HG03354 (cell line): ENCODE measurements at regions not wholly inside any gene's neighbourhood (a gene's known extent, or its start where the extent isn't known, plus 50 kb on each side); places are given as distances from the start of the nearest gene placed in this dataset.
"Not testable (repeated sequence)": the region's sequence is repeated elsewhere in the genome, so short reads cannot be mapped to it uniquely, and the experiment has no call there.

Experiments used
- ATAC-seq: cut with Tn5 transposase; IDR thresholded peaks from one replicate; pipeline ENCODE4 v1.9.1; 2021; ENCODE audit warnings: mild to moderate bottlenecking; ENCODE audit not compliant: unreplicated experiment, poor library complexity, severe bottlenecking

DNA sequence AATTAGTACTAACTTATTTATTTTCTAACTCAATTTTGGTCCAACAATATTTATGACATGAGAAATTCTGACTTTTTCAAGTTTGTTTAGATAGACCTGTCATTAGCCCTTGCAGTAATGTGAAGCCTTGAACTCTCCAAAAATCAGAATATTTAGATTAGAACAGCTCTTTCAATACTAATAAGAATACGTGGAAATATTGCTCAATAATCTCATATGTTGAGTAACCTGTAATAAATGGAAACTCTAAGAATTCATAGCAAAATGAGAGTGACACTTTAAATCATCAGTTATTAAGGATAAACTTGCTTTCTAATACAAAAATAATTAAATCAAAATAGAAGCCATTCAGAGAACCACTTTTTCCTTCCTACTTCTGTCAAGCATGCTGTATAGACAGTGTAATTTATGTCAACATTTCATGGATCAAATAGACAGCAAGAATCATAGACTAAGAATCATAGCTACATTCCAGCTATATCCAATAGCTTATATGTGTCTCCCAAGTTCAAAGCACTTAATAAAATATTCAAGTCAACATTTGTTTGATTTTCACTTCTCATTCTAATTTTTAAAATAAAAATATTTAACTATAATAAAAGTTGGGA lies 710.3 kb upstream of the SOX11 start:
- ATAC-seq = no peak

DNA sequence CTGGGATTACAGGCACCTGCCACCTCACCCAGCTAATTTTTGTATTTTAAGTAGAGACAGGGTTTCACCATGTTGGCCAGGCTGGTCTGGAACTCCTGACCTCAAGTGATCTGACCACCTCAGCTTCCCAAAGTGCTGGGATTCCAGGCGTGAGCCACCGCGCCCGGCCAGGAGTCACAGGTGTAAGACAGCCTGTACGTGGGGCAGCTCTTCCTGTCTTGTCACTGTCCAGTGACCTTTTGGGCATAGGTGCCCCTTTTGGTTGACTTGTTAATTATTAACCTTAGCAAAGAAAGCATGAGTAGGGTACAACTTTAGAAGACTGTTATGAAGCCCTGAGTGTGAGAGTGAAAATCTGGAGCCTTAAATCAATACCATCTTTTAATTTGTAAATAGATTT lies 703.7 kb upstream of the SOX11 start:
- ATAC-seq = not testable (repeated sequence)

GRCh38 chr2:4992226-4992625 lies 700.0 kb upstream of the SOX11 start:
- ATAC-seq = no peak

DNA sequence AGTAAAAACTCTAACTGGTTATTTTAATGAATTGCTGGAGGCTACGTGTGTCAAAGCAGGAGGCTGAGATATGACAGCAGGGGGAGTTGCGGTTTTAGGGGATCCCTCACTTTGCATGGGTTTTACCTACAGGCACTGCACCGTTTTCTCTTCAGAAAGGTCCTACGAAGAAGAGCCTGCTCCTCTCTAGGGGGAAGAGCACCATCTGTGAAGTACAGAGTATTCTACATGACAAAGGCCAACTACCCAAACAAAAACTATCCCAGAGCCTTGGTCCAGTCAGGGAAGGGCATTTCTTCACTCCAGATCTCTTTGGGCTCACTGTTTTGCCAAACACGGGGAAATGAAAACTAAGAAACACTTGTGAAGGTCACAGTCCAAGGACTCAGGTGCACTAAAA lies 696.7 kb upstream of the SOX11 start:
- no peak for ATAC-seq

GRCh38 chr2:5007596-5007995 lies 684.6 kb upstream of the SOX11 start:
- no peak for ATAC-seq

GRCh38 chr2:5019324-5019723 lies 672.9 kb upstream of the SOX11 start:
- no peak for ATAC-seq

DNA sequence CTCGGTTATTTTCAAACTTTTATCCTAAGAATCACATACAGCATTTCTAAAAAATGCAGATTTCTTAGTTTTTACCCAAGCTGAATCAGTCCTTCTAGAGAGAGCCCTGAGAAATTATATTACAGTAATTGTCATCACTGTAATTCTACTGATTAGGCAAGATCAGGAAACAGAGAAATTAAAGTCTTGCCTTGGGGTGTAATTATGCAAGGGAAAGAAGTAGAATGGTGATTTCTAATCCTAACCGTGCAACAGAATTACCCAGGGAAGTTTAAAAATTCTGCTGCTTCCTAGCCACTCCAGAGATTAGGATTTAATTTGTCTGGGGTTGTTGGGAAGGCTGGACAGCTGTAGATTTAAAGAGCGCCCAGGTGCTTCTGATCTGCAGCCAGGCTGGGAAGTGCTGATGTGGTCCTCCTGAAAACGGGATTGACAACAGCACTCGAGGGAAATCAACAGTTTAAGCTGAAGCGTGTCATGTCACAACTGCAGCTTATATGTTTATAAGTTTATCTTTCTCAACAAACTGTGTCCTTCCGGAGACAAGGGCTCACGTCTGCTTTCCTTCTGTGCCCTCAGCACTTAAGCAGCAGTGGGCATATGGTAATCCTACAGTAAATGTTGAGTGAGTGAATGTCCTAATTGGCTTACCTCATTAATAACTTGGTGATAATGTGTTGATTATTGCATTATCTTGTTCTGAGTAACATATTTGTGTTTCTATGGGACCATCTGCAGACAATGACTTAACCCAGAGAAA lies 671.9 kb upstream of the SOX11 start:
- ATAC-seq = no peak

- no peak for ATAC-seq
These were observed 671.0 kb upstream of the SOX11 start for GRCh38 chr2:5021136-5021535.

GRCh38 chr2:5022061-5022460 lies 670.1 kb upstream of the SOX11 start:
- ATAC-seq = no peak

- ATAC-seq = not testable (repeated sequence)
These were observed 669.2 kb upstream of the SOX11 start for GRCh38 chr2:5022708-5023635.

GRCh38 chr2:5026571-5027234 lies 665.5 kb upstream of the SOX11 start:
- ATAC-seq = no peak

DNA sequence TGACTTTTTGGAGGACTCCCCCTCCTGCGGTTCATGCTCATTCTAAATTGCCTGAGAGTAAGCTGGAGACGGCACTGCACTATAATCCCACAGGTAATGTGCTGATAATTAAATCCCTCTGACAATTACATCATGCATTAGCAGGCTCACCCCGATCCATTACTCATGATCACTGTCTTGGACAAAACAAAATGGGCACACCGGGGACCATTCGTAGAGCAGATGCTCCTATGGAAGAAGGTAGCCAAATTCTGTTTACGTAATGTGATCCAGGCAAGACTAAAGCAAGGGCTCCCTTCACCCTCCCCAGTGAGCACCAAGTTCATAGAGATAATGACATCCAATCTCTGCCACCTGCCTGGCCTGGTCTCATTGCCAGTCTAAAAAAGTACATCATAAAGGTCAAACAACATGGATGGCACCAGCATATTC lies 657.1 kb upstream of the SOX11 start:
- no peak for ATAC-seq

GRCh38 chr2:5036256-5036655 lies 655.9 kb upstream of the SOX11 start:
- no peak for ATAC-seq

DNA sequence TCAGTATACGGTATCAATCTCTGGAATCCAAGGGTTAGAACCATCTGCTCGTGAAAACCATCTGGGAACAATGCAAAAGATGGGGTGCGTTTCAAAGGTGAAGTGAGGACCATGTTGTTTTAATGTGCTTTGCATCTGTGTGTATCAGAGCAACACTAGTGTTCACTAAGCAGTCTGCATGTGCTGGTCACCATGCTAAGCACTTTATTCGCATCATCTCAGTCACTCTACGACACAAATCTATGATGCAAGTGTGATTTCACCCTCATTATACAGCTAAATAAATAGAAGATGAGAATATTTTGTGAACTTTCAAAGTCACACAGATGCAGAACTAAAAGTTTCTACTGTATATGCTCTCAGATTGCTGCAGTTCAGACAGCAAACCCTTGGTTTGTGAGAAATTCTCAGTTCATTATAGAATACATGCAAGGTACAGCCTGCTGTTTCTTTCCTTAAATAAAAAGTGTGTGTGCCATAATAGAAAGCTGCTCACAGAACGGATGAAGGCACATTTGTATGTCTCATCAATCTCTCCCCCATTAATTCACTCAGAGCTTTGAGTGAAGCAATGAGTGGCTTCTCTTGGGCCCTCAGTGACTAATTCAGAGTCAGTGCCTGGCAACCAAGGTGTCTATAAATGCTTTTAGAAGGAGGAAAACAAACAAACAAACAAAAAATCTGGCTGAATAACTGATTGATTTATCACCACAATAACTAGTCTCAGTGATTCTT lies 652.8 kb upstream of the SOX11 start:
- no peak for ATAC-seq

- ATAC-seq = no peak
These were observed 651.6 kb upstream of the SOX11 start for GRCh38 chr2:5040571-5040970.

GRCh38 chr2:5041501-5041900 lies 650.7 kb upstream of the SOX11 start:
- ATAC-seq = no peak

DNA sequence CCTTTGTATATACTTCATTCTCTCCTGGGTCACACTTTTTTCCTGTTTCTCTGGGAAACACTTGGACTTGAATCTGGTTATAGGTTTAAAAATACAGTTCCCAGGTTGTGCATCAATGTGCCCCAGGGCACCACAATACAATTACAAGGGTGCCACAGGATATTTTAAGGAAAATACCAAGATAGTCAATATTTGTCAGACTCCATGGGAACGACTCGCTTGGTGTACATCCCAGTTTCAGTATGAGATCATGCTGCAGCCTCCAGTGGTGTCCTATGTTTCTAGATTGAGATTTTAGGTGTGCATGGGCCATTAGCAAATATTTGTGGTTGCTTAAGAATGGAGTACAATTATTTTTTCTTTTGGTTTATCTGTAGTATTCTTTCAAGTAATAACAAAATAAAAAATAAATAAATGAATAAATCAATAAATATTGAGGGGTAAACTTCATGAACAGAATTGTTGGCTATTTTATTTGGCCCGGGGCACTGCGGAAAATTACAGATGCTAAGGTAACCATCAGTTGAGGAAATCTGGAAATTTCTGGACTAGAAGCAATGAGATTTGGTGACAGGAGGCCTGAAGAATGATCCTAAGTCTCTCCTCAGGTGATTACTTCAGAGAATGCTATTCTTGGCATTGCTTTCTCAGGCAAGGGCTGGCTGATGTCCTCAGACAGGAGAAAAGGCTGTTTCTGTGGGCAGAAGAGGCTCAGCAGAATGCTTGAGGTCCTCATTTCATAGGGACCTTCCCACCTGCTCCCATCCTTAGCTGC lies 649.3 kb upstream of the SOX11 start:
- no peak for ATAC-seq

DNA sequence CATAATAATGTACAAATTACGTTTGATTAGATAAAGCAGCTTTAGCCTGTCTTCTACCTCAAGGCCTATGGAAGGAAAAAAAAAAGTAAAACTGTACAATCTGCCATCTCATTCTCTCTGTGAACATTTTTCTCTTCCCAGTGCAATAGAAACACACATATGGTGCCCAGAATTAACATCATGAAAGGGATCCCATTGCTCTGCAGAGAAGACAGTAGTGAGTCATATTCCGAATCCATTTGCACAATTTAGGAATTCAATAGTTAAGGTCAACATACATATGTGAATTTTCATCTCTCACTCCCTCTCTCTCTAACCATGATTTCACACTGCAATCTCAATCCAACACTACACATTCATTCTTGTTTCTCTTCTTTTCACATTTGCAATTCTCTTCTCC lies 640.9 kb upstream of the SOX11 start:
- no peak for ATAC-seq

GRCh38 chr2:5052905-5053304 lies 639.3 kb upstream of the SOX11 start:
- no peak for ATAC-seq
